C4-2B (cell line): ENCODE measurements at regions not wholly inside any gene's neighbourhood (a gene's known extent, or its start where the extent isn't known, plus 50 kb on each side); places are given as distances from the start of the nearest gene placed in this dataset.

ENCODE experiments used
- H3K27ac ChIP-seq: fragments of 450-650 bp; 2 replicates; pipeline ENCODE4 v1.5.1; 2017
- ZFX ChIP-seq: fragments of 450-650 bp; IDR thresholded peaks from 2 replicates; pipeline ENCODE4 v1.6.1; 2017
- TF ChIP-seq, protein P1 (sequence below): fragments of 450-650 bp; conservative IDR thresholded peaks from 2 replicates; pipeline ENCODE4 v1.5.1; 2017; ENCODE audit warnings: mild to moderate bottlenecking

DNA sequence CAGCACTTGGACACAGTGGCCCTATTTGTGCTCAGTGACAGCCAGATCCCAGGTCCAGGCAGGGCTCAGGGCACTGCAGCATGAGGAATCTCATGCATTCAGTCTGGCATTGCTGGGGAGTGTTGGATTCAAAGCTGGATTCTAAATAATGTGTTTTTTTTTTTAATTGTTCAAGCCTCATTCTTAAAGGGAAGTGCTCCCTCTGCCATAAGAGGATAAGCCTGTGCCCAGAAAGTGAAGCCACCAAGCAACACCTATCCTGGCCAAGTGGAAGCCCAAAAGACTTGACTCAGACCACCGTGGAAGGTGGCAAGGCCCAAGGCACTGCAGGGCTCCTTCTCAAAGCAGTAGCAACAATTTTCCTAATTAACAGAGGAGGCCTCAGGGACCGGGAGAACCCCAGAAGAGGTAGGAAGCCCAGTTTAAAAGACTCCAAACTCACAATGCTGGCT, 135.6 kb downstream of the ACTL7B start:
- TF ChIP-seq, protein P1, sequence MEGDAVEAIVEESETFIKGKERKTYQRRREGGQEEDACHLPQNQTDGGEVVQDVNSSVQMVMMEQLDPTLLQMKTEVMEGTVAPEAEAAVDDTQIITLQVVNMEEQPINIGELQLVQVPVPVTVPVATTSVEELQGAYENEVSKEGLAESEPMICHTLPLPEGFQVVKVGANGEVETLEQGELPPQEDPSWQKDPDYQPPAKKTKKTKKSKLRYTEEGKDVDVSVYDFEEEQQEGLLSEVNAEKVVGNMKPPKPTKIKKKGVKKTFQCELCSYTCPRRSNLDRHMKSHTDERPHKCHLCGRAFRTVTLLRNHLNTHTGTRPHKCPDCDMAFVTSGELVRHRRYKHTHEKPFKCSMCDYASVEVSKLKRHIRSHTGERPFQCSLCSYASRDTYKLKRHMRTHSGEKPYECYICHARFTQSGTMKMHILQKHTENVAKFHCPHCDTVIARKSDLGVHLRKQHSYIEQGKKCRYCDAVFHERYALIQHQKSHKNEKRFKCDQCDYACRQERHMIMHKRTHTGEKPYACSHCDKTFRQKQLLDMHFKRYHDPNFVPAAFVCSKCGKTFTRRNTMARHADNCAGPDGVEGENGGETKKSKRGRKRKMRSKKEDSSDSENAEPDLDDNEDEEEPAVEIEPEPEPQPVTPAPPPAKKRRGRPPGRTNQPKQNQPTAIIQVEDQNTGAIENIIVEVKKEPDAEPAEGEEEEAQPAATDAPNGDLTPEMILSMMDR: no peak
- no peak for TF ChIP-seq ZFX
- H3K27ac ChIP-seq: no peak overlapping the region

- TF ChIP-seq ZFX: no peak
- TF ChIP-seq, protein P1: no peak
- H3K27ac ChIP-seq: no peak overlapping the region
Observed at GRCh38 chr9:108710424-108710823, 145.4 kb downstream of the ACTL7B start.

DNA sequence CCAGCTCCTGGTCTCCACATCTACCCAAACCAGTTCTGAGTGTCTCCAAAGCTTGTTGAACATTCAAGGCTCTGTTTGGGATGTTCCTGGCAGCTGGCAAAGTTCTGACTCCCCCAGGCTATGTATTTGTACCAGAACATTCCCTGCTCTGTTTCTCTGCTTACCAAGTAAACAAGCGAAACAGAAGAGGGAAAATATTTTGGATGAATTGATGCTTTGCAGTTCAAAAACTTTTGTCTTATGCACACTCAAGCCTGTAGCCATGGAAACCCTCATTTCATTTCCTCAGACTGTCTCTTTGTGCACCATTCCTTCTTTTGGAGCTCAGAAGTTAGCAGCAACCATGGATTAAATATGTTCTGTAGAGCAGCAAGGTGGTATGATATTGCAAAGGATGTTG, 145.8 kb downstream of the ACTL7B start:
- TF ChIP-seq, protein P1: no peak
- no peak for TF ChIP-seq ZFX
- H3K27ac ChIP-seq: no peak overlapping the region

DNA sequence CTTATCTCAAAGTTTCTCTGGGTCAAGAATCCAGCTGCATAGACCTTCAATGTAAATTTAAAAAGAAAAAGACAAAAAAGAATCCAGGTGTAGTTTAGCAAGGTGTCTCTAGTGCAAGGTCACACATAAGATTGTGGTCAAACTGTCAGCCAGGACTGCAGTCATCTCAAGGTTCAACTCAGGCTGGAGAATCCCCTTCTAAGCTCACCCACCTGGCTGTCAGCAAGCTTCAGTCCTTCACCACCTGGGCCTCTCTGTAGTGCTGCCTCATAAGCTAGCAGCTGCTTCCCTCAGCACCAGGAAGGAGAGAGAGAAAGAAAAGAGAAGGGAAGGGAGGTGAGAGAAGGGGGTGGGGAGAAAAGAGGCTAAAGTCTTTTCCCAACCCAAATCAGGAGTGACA, 146.7 kb downstream of the ACTL7B start:
- no peak overlapping the region for H3K27ac ChIP-seq
- TF ChIP-seq ZFX: no peak
- TF ChIP-seq, protein P1: no peak

DNA sequence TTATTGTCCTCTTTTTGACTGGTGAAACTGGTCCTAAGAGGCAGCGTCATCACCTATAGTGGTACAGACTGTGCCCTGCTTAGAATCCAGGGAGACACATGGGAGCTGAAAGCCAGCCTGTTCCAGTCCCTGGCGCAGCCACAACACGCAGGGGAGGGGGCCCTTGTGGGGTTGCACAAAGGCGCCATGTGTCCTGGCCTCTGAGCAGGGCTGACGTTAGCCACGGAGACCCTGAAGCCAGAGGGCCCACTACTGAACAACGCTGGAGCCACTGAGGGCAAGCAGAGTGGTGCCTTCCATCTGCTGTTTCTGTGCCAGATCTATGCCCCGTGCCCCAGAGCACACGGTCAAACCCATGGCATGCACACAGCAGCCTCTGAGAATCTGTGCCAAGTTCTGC, 147.3 kb downstream of the ACTL7B start:
- TF ChIP-seq, protein P1: no peak
- TF ChIP-seq ZFX: no peak
- H3K27ac ChIP-seq: no peak overlapping the region

DNA sequence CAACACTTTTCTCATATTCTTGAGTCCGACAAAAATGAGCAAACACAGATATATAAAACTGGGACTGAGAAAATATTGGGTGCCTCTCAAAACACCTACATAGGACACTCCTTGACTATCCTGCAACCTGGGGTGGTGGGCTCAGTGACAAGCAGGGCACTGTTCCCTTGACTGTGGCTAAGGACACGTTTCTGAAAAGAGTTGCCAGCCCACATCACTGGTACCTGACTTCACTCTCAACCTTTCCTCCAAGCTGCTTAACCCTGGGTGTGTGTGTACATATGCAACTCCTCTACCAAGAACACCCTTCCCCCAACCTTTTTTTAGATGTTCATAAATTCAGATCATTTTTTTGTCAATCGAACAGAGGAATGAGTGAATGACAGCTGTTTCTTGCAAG, 148.7 kb downstream of the ACTL7B start:
- H3K27ac ChIP-seq: no peak overlapping the region
- no peak for TF ChIP-seq ZFX
- TF ChIP-seq, protein P1: no peak

DNA sequence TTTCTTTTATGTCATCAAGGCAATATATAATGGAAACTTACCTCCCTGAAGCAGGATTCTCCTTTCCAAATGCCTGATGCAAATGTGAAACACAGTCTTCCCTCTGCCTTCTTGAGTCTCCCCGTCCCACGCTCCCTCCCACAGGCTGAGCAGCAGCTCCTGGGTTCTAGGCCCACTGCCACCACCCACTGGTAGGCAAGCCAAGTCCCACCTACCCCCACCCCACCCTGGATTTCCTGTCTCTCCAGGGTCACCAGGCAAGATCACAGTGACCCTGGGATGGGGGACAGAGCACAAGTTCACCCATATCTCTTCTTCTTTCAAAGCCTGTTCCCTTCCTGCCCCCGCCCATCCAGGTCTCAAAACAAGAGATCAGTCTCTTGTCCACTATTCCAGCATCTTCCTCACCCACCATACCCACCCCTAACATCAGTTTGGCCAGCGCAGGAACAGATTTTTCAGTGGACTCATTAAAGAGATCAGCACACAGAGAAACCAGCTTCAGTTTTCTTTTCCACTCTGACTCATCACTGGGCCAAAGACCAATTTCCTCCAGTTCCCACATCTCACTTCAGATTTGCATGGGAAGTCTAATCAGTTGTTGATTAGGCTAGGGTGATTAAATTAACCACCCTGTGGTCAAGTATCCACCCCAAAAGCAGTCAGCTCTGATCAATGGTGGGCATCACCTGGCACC, 151.5 kb downstream of the ACTL7B start:
- no peak overlapping the region for H3K27ac ChIP-seq
- TF ChIP-seq, protein P1: no peak
- no peak for TF ChIP-seq ZFX
